H1 (cell line): ENCODE measurements at regions not wholly inside any gene's neighbourhood (a gene's known extent, or its start where the extent isn't known, plus 50 kb on each side); places are given as distances from the start of the nearest gene placed in this dataset.

Experiments used
- CTCF ChIA-PET: fragments of 300-600 bp; sonication (Branson Sonifier 250); formaldehyde crosslinking; loops from one replicate; lab custom pipeline; 2021; ENCODE audit not compliant: partially characterized antibody; lab: Charles Lee
- POLR2A ChIA-PET: fragments of 300-600 bp; sonication (Branson Sonifier 250); formaldehyde crosslinking; loops from one replicate; lab custom pipeline; 2021; ENCODE audit warnings: inconsistent platforms; ENCODE audit not compliant: partially characterized antibody; lab: Charles Lee
- DNase-seq, 2 experiments: peaks; one replicate each; pipeline versions ENCODE4 v3.0.0 to v3.0.0-alpha.2; 2010 to 2022; ENCODE audit warnings: low spot score in 2 of 2, low read depth in 1 of 2, mixed read lengths in 1 of 2
- FAIRE-seq: peaks from 2 replicates; lab custom pipeline; 2011; peaks lifted over from hg19 to GRCh38; lab: Jason Lieb, UNC
- H2AFZ ChIP-seq: 2 replicates; pipeline ENCODE4 v1.8.1; 2012; ENCODE audit warnings: low read length, inconsistent platforms
- H2AK5ac ChIP-seq: 2 replicates; pipeline ENCODE4 v1.6.1; 2013; ENCODE audit warnings: low read depth, low read length
- H2BK120ac ChIP-seq: replicated peaks from 2 replicates; pipeline ENCODE3; 2013; ENCODE audit warnings: low read depth, low read length, inconsistent platforms
- H2BK12ac ChIP-seq: 2 replicates; pipeline ENCODE4 v1.6.1; 2013; ENCODE audit warnings: low read depth, low read length
- H2BK15ac ChIP-seq: 2 replicates; pipeline ENCODE4 v1.6.1; 2013; ENCODE audit warnings: low read length
- H2BK20ac ChIP-seq: 2 replicates; pipeline ENCODE4 v1.6.1; 2013; ENCODE audit warnings: low read length
- H2BK5ac ChIP-seq: 2 replicates; pipeline ENCODE4 v1.6.1; 2013; ENCODE audit warnings: low read depth, low read length
- H3K14ac ChIP-seq: 2 replicates; pipeline ENCODE4 v1.6.1; 2013; ENCODE audit warnings: inconsistent platforms; ENCODE audit not compliant: insufficient read length
- H3K18ac ChIP-seq: 2 replicates; pipeline ENCODE4 v1.6.1; 2013; ENCODE audit warnings: low read length; ENCODE audit errors: extremely low read depth
- H3K23ac ChIP-seq: 2 replicates; pipeline ENCODE4 v1.6.1; 2013; ENCODE audit warnings: inconsistent platforms; ENCODE audit not compliant: insufficient read length
- H3K23me2 ChIP-seq: 2 replicates; pipeline ENCODE4 v1.6.1; 2013; ENCODE audit warnings: low read depth, low read length
- H3K27ac ChIP-seq: 2 replicates; pipeline ENCODE4 v1.6.1; 2011; ENCODE audit warnings: low read depth, low read length, inconsistent platforms
- H3K27me3 ChIP-seq, 4 experiments: replicated peaks in 1 of 4; 1 replicate in 1 of 4; 2 replicates in 3 of 4; pipeline versions ENCODE4 v1.6.1 to v1.8.1; 2011 to 2013; ENCODE audit warnings: low read length in 3 of 4, mild to moderate bottlenecking in 3 of 4, inconsistent platforms in 2 of 4, mixed read lengths in 2 of 4, moderate library complexity in 1 of 4; ENCODE audit not compliant: control insufficient read depth in 3 of 4, insufficient read depth in 3 of 4; ENCODE audit errors: extremely low read depth in 1 of 4
- H3K36me3 ChIP-seq, 4 experiments: 2 replicates each; pipeline versions ENCODE4 v1.6.1 to v1.8.1; 2011 to 2013; ENCODE audit warnings: mild to moderate bottlenecking in 4 of 4, low read length in 3 of 4, moderate library complexity in 2 of 4, control low read depth in 1 of 4, inconsistent platforms in 1 of 4; ENCODE audit not compliant: insufficient read depth in 4 of 4, control insufficient read depth in 2 of 4
- H3K4ac ChIP-seq: replicated peaks from 2 replicates; pipeline ENCODE3; 2013; ENCODE audit warnings: low read length, low read depth, mixed read lengths, inconsistent platforms; ENCODE audit not compliant: insufficient read length
- H3K4me1 ChIP-seq, 4 experiments: replicated peaks in 1 of 4; 1 replicate in 1 of 4; 2 replicates in 3 of 4; pipeline versions ENCODE4 v1.6.1 to v1.8.1; 2011 to 2013; ENCODE audit warnings: low read length in 3 of 4, inconsistent platforms in 2 of 4, mixed read lengths in 1 of 4; ENCODE audit not compliant: insufficient read depth in 4 of 4, control insufficient read depth in 3 of 4
- H3K4me2 ChIP-seq, 2 experiments: 2 replicates each; pipeline versions ENCODE4 v1.6.1 to v1.8.1; 2011 to 2013; ENCODE audit warnings: low read depth in 2 of 2, low read length in 2 of 2, control low read depth in 1 of 2, inconsistent platforms in 1 of 2, mild to moderate bottlenecking in 1 of 2; ENCODE audit not compliant: insufficient read depth in 1 of 2
- H3K4me3 ChIP-seq, 4 experiments: fragments of 200-600, 300-600 bp in 1 of 4; sonication (generic), shearing (Covaris generic), sonication (Bioruptor Twin) in 1 of 4; 2 replicates each; pipeline versions ENCODE4 v1.5.1 to v1.8.1; 2011 to 2016; ENCODE audit warnings: low read length in 4 of 4, low read depth in 3 of 4, control low read depth in 2 of 4, inconsistent platforms in 2 of 4, mild to moderate bottlenecking in 2 of 4, mixed read lengths in 1 of 4, moderate library complexity in 1 of 4; ENCODE audit not compliant: insufficient read depth in 2 of 4; ENCODE audit errors: extremely low read depth in 1 of 4
- H3K56ac ChIP-seq: replicated peaks from 2 replicates; pipeline ENCODE3; 2013; ENCODE audit warnings: low read depth, mild to moderate bottlenecking, mixed read lengths, low read length, inconsistent platforms; ENCODE audit not compliant: insufficient read length
- H3K79me1 ChIP-seq: 2 replicates; pipeline ENCODE4 v1.6.1; 2013; ENCODE audit warnings: low read depth, low read length, control low read depth
- H3K79me2 ChIP-seq, 2 experiments: 2 replicates each; pipeline versions ENCODE4 v1.6.1 to v1.8.1; 2012 to 2013; ENCODE audit warnings: low read length in 2 of 2, mild to moderate bottlenecking in 2 of 2, inconsistent platforms in 1 of 2; ENCODE audit not compliant: insufficient read depth in 2 of 2, control insufficient read depth in 1 of 2
- H3K9ac ChIP-seq, 4 experiments: replicated peaks in 1 of 4; 1 replicate in 1 of 4; 2 replicates in 3 of 4; pipeline versions ENCODE4 v1.6.1 to v1.8.1; 2011 to 2013; ENCODE audit warnings: low read depth in 3 of 4, low read length in 3 of 4, control low read depth in 2 of 4, mild to moderate bottlenecking in 2 of 4, moderate library complexity in 2 of 4, inconsistent platforms in 1 of 4; ENCODE audit errors: extremely low read depth in 1 of 4
- H3K9me3 ChIP-seq, 2 experiments: 2 replicates each; pipeline versions ENCODE4 v1.6.1 to v1.8.1; 2012 to 2013; ENCODE audit warnings: mild to moderate bottlenecking in 2 of 2, moderate library complexity in 2 of 2, control low read depth in 1 of 2, inconsistent platforms in 1 of 2, low read depth in 1 of 2, low read length in 1 of 2, mixed read lengths in 1 of 2; ENCODE audit not compliant: insufficient read depth in 2 of 2
- H4K20me1 ChIP-seq, 2 experiments: replicated peaks in 1 of 2; 2 replicates each; pipeline versions ENCODE3 to v1.8.1; 2011 to 2013; ENCODE audit warnings: inconsistent platforms in 2 of 2, low read length in 2 of 2, mild to moderate bottlenecking in 1 of 2; ENCODE audit not compliant: insufficient read depth in 2 of 2, control insufficient read depth in 1 of 2
- H4K5ac ChIP-seq: 2 replicates; pipeline ENCODE4 v1.6.1; 2013; ENCODE audit warnings: low read length, low read depth, mixed read lengths, inconsistent platforms; ENCODE audit not compliant: insufficient read length
- H4K8ac ChIP-seq: 2 replicates; pipeline ENCODE4 v1.8.0; 2013; ENCODE audit warnings: mild to moderate bottlenecking, moderate library complexity, low read length, inconsistent platforms; ENCODE audit not compliant: insufficient read depth; ENCODE audit errors: extremely low read depth
- H4K91ac ChIP-seq: replicated peaks from 2 replicates; pipeline ENCODE3; 2013; ENCODE audit warnings: low read length, mixed read lengths, inconsistent platforms; ENCODE audit not compliant: insufficient read length
- CEBPB ChIP-seq: IDR thresholded peaks from 2 replicates; pipeline ENCODE4 v1.6.1; 2012; ENCODE audit warnings: low read depth, low read length
- EGR1 ChIP-seq: IDR thresholded peaks from 2 replicates; pipeline ENCODE4 v1.6.1; 2011; ENCODE audit warnings: low read depth, low read length, borderline replicate concordance
- HDAC2 ChIP-seq, 2 experiments: fragments of 300-600 bp in 1 of 2; sonication (generic) in 1 of 2; IDR thresholded peaks; 2 replicates each; pipeline ENCODE4 v1.6.1; 2011 to 2012; ENCODE audit warnings: low read depth in 2 of 2, low read length in 2 of 2, mild to moderate bottlenecking in 2 of 2, moderate library complexity in 2 of 2, borderline replicate concordance in 1 of 2, inconsistent platforms in 1 of 2
- RBBP5 ChIP-seq: IDR thresholded peaks from 2 replicates; pipeline ENCODE4 v1.7.1; 2012; ENCODE audit warnings: low read depth, mild to moderate bottlenecking, inconsistent platforms, low read length, moderate library complexity, borderline replicate concordance
- SP1 ChIP-seq: IDR thresholded peaks from 2 replicates; pipeline ENCODE4 v1.6.1; 2011; ENCODE audit warnings: low read depth, low read length
- WGBS, 2 experiments: shearing (Covaris generic) in 1 of 2; methylation state at CpG; one replicate each; pipeline versions ENCODE4 v1.1.6 to v1.1.7; 2013 to 2015; ENCODE audit warnings: low lambda C conversion rate in 2 of 2, mixed read lengths in 2 of 2, inconsistent platforms in 1 of 2, low coverage in 1 of 2, missing lambda C conversion rate in 1 of 2; ENCODE audit not compliant: insufficient replicate concordance in 2 of 2, insufficient coverage in 1 of 2, insufficient read length in 1 of 2; ENCODE audit errors: extremely low coverage in 1 of 2, missing lambda C conversion rate in 1 of 2; 5-methylcytosine and 5-hydroxymethylcytosine counted together

DNA sequence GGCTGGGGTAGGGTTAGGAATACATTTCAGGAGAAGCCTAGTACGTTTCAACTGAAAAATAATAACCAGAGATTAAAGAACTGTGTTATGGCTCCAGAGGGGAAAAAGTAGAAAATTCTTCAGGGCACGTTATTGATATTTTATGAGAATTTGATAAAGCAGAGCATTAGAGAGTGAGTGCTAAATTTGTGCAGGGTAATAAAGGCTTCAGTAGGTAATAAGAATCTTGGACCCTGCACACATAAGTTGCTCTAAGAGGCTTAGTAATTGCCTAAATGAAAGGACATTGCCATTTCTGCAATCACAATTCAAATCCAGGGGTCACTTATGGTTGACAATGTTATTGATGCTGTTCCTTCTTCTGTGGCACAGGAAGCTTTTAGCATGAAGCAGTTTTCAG, 439.4 kb upstream of the DCN start:
- H4K5ac ChIP-seq = no peak overlapping the region
- no peaks in the 10 kb centered on the region for H4K20me1 ChIP-seq
- H3K4me3 ChIP-seq = no peak overlapping the region
- H4K91ac ChIP-seq = no peak overlapping the region
- FAIRE-seq (no peak), DNase-seq (no peak)
- no peaks in the 10 kb centered on the region for H3K27me3 ChIP-seq
- H2BK20ac ChIP-seq = no peak overlapping the region
- H3K79me2 ChIP-seq = no peaks in the 10 kb centered on the region
- 97% methylated on average over 2 of the region's 2 CpGs; no CpG with 5 or more reads in 1 of the 2 experiments for WGBS, 2 experiments
- H3K23ac ChIP-seq = no peak overlapping the region
- no peaks in the 10 kb centered on the region for H3K79me1 ChIP-seq
- no peak overlapping the region for H3K9ac ChIP-seq
- ChIA-PET POLR2A (no interaction called here), CTCF (interaction anchor here (1.0 kb wide), 1 partner anchor 240 kb away, joined by 5 read pairs; no protein-coding TSS in a partner anchor)
- H3K27ac ChIP-seq = no peak overlapping the region
- no peak overlapping the region for H2BK12ac ChIP-seq
- no peaks in the 10 kb centered on the region; the same call in 1 of the 2 replicates for H3K23me2 ChIP-seq
- no peak overlapping the region for H3K4ac ChIP-seq
- H2BK120ac ChIP-seq = no peak overlapping the region
- no peak overlapping the region for H2AK5ac ChIP-seq
- H3K56ac ChIP-seq = no peak overlapping the region
- H2AFZ ChIP-seq = no peak overlapping the region
- H2BK15ac ChIP-seq = no peak overlapping the region
- H4K8ac ChIP-seq = no peak overlapping the region
- peaks cover 8 to 10% of the 10 kb centered on the region in 2 experiments; a peak in 3 of 4 replicates for H3K9me3 ChIP-seq
- H3K18ac ChIP-seq = no peak overlapping the region
- no peak overlapping the region for H2BK5ac ChIP-seq
- no peak overlapping the region for H3K14ac ChIP-seq
- no peak overlapping the region for H3K4me2 ChIP-seq
- H3K4me1 ChIP-seq = no peaks in the 10 kb centered on the region
- H3K36me3 ChIP-seq = no peaks in the 10 kb centered on the region
- TF ChIP-seq RBBP5 (no peak), CEBPB (no peak), HDAC2 (IDR thresholded peaks at IDR 0.05; ENCODE audit: borderline replicate concordance in 1 of 2, low read depth in 2 of 2, low read length in 2 of 2) (no peak), EGR1 (no peak), SP1 (no peak)
